ENCODE measurements at regions not wholly inside any gene's neighbourhood (a gene's known extent, or its start where the extent isn't known, plus 50 kb on each side); places are given as distances from the start of the nearest gene placed in this dataset.

DNA sequence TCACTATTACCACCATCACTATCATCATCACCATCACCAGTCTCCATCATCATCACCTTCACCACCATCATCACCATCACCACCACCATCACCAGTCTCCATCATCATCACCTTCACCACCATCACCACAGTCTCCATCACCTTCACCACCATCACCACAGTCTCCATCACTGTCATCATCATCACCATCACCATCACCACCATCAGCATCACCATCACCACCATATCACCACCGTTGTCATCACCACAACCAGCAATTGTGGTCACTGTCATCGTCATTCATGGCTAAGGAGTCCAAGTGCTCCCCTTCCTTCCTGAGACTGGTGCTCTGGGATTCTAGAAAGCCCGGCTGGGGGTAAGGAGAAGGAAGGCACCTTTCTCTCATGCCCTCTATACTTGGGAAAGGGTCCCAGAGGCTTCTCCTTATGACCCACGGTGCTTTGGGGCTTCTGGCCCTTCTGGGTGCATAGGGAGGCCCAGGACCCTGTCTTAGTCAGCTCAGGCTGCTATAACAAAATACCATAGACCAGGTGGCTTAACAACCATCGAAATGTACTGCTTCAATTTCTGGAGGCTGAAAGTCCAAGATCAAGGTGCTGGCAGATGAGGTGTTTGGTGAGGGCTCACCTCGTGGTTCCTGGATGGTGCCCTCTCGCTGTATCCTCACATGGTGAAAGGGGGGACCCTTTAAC is 93.4 kb upstream of the GSE1 start:
- no peak for DNase-seq (ENCODE audit: low read depth in 4 of 6, low spot score in 6 of 6)
- Histone ChIP-seq H3K4me3 (ENCODE audit: low read depth, low read length) (no peak overlapping the region), H3K27ac (ENCODE audit: low read depth, low read length) (no peak overlapping the region), H3K4me1 (ENCODE audit: control insufficient read depth, insufficient read depth, low read length) (peaks cover 60% of the 10 kb centered on the region), H3K9me3 (ENCODE audit: control insufficient read depth, insufficient read depth, low read length) (no peaks in the 10 kb centered on the region), H3K27me3 (ENCODE audit: control insufficient read depth, insufficient read depth, low read length) (no peaks in the 10 kb centered on the region), H3K36me3 (ENCODE audit: control insufficient read depth, insufficient read depth, low read length) (no peaks in the 10 kb centered on the region)
- WGBS (ENCODE audit: insufficient coverage): 97% methylated on average over 5 of the region's 7 CpGs

DNA sequence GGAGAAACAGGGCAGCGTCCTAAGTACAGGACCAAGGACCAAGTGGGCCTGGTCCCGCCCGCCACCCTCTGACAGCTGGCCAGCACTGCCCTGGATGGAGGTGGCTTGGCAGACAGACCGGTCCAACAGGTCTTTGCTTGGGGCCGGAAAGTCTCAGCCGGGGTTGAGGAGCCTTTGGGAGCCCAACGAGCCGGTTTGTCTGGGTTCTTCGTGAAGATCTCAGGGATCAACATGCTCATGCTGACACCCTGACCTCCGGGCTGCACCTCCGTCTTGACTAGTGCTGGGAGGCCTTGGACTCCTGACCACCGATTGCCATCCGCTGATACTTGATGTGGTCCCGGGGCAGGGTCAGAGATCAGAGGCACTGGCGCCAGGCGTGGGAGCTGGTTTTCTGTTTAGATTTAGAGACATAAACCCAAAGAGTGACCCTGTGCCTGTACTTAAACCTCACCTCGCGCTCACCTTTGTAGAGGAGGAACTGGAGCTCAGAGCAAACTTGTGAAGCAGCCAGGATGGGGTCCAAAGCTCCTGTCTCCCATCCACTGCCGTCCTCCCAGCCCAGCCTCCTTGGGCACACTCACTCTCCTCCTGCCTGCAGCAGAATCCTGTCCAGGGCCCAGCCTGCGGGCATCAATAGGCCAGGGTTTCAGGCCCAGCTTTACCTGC is 92.1 kb upstream of the GSE1 start:
- no peak overlapping the region for H3K4me3 ChIP-seq (ENCODE audit: low read depth, low read length)
- no peak overlapping the region for H3K27ac ChIP-seq (ENCODE audit: low read depth, low read length)
- WGBS (ENCODE audit: insufficient coverage): 87% methylated on average over 20 of the region's 20 CpGs
- DNase-seq (ENCODE audit: low read depth in 4 of 6, low spot score in 6 of 6): no peak
- peaks cover 59% of the 10 kb centered on the region for H3K4me1 ChIP-seq (ENCODE audit: control insufficient read depth, insufficient read depth, low read length)
- H3K27me3 ChIP-seq (ENCODE audit: control insufficient read depth, insufficient read depth, low read length): no peaks in the 10 kb centered on the region
- H3K36me3 ChIP-seq (ENCODE audit: control insufficient read depth, insufficient read depth, low read length): no peaks in the 10 kb centered on the region
- H3K9me3 ChIP-seq (ENCODE audit: control insufficient read depth, insufficient read depth, low read length): no peaks in the 10 kb centered on the region

DNA sequence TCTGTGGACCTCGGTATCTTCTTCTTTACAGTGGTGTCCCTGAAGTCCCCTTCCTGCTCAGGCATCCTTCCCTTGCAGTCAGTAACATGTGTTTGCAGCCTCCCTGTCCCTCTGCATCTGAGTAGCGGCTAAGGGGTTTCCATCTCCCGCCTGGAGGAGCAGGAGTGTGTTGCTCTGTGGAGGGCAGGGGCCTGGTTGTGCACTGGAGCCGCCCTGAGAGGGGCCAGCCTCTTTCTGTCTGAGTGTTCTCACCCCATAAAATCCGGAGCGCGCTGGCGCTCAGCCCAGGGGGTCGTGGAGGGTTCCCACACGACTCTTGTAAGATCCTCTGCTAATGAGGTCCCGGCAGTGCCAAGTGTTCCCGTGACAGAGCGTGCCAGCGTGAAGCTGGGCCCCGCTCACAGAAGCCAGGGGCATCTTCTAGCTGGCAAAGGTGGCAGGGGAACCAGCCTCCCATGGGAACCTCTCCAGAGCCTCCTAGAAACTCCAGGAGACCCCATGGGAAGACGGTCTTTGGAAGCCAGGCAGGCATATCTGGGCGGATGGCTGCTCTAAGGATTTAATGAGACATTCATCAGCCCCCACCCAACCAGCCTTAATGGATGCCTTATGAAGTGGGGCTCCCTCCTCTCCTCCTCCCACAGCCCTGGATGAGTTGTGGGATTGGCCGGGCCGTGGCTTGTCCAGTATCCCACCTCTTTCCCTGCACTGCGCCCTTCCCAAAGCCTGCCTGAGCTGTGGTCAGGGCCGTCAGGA is 91.4 kb upstream of the GSE1 start:
- H3K36me3 ChIP-seq (ENCODE audit: control insufficient read depth, insufficient read depth, low read length): peaks cover 4% of the 10 kb centered on the region
- peak overlapping the region; percentile 13 for H3K27ac ChIP-seq (ENCODE audit: low read depth, low read length)
- no peaks in the 10 kb centered on the region for H3K27me3 ChIP-seq (ENCODE audit: control insufficient read depth, insufficient read depth, low read length)
- no peaks in the 10 kb centered on the region for H3K9me3 ChIP-seq (ENCODE audit: control insufficient read depth, insufficient read depth, low read length)
- no peak overlapping the region for H3K4me3 ChIP-seq (ENCODE audit: low read depth, low read length)
- peak in 4 of 6 donors; percentile 47 to 92 (median 69) for DNase-seq (ENCODE audit: low read depth in 4 of 6, low spot score in 6 of 6)
- H3K4me1 ChIP-seq (ENCODE audit: control insufficient read depth, insufficient read depth, low read length): peaks cover 60% of the 10 kb centered on the region
- 26% methylated on average over 15 of the region's 21 CpGs for whole genome bisulfite sequencing (ENCODE audit: insufficient coverage)

DNA sequence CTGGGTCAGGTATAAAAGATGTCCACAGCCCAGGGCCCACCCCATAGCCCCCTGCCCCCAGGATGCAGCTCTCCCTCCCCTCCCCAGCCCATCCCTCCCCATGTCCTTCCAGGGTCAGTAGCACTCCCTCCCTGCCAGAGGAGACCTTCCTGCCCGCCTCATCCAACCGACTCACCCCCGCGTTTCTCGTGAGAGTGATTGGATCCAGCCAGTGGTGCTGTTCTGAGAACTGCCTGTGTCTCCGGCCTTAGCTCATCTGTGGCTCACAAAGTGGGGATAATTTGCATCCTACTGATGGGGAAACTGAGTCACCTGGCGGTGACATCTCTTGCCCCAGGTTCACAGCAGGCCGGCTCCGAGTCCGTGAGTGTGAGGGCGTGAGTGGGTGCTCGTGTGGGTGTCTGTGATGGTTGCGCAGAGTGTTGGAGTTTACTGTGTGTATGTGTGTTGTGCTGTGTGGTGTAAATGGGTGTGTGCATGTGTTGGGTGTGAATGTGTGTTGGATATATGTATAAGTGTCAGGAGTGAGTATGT is 90.7 kb upstream of the GSE1 start:
- Histone ChIP-seq H3K27me3 (ENCODE audit: control insufficient read depth, insufficient read depth, low read length) (no peaks in the 10 kb centered on the region), H3K36me3 (ENCODE audit: control insufficient read depth, insufficient read depth, low read length) (peaks cover 4% of the 10 kb centered on the region), H3K9me3 (ENCODE audit: control insufficient read depth, insufficient read depth, low read length) (no peaks in the 10 kb centered on the region), H3K4me3 (ENCODE audit: low read depth, low read length) (no peak overlapping the region), H3K4me1 (ENCODE audit: control insufficient read depth, insufficient read depth, low read length) (peaks cover 56% of the 10 kb centered on the region), H3K27ac (ENCODE audit: low read depth, low read length) (no peak overlapping the region)
- no peak for DNase-seq (ENCODE audit: low read depth in 4 of 6, low spot score in 6 of 6)
- WGBS (ENCODE audit: insufficient coverage): 80% methylated on average over 10 of the region's 13 CpGs

DNA sequence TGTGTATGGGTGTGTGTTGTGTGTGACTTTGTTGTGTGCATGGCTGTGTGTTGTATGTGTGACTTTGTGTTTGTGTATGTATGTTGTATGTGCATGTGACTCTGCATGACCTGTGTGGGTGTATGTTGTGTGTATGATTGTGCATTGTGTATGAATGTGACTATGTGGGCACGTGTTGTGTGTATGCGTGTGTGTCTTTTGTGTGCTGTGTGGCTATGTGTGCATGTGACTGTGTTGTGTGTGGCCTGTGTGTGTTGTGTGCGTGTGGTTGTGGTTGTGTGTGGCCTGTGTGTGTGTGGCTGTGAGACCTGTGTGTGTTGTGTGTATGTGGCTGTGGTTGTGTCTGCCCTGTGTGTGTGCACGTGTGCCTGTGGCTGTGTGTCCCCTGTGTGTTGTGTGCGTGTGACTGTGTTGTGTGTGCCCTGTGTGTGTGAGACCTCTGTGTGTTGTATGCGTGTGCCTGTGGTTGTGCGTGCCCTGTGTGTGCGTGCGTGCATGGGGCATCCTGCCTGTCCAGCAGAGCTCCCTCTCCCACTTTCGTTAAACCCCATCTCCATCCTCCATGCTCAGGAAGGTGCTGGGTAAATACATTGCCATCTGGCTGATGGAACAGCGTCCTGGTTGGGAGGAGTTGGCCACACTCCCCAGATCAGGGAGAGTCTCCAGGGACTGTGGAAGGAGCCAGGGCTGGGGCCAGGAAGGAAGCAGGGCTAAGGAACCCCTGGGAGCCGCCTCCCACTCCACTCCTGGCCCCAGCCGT is 90.1 kb upstream of the GSE1 start:
- H3K27ac ChIP-seq (ENCODE audit: low read depth, low read length): no peak overlapping the region
- no peaks in the 10 kb centered on the region for H3K9me3 ChIP-seq (ENCODE audit: control insufficient read depth, insufficient read depth, low read length)
- no peaks in the 10 kb centered on the region for H3K27me3 ChIP-seq (ENCODE audit: control insufficient read depth, insufficient read depth, low read length)
- 88% methylated on average over 6 of the region's 13 CpGs for WGBS (ENCODE audit: insufficient coverage)
- peaks cover 55% of the 10 kb centered on the region for H3K4me1 ChIP-seq (ENCODE audit: control insufficient read depth, insufficient read depth, low read length)
- peaks cover 4% of the 10 kb centered on the region for H3K36me3 ChIP-seq (ENCODE audit: control insufficient read depth, insufficient read depth, low read length)
- H3K4me3 ChIP-seq (ENCODE audit: low read depth, low read length): no peak overlapping the region
- DNase-seq (ENCODE audit: low read depth in 4 of 6, low spot score in 6 of 6): peak in 1 of 6 donors; percentile 73

DNA sequence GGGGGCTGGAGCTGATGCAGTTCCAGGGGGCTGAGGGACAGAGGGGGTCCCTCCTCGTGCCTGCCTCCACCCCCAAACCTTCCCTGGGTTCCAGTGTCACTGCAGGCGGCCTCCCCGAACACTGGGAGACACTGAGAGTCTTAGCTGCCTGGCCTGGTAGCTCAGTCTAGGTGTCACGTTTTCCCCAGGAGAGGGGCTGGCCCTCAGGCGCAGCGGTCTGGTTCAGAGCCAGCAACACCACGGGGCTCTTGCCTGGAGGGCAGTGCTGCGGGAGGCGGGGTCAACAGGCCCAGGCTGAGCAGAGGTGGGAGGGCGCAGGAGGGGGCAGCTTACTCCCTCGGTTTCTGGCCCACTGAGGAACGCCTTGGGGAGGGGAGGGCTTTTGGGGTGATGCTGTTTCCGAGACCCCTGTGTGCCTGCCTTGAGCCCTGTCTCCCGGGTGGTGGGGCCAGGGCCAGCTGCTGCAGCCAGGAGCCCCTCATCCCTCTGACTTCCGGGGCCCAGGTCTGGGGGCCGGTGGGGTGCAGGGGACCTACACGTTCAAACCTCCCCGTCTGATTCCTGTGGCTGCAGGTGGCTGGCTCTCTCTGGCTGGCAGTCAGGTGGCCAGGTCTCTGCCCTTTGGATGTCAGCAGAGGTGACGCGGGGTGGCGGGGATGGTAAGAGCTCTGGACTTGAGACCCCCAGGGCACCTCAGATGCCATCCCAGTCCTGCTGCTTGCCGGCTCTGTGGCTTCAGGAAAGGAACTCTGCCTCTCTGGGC is 89.3 kb upstream of the GSE1 start:
- no peak overlapping the region for H3K27ac ChIP-seq (ENCODE audit: low read depth, low read length)
- no peaks in the 10 kb centered on the region for H3K9me3 ChIP-seq (ENCODE audit: control insufficient read depth, insufficient read depth, low read length)
- DNase-seq (ENCODE audit: low read depth in 4 of 6, low spot score in 6 of 6): no peak
- 61% methylated on average over 21 of the region's 22 CpGs for WGBS (ENCODE audit: insufficient coverage)
- H3K4me1 ChIP-seq (ENCODE audit: control insufficient read depth, insufficient read depth, low read length): peaks cover 55% of the 10 kb centered on the region
- peaks cover 4% of the 10 kb centered on the region for H3K36me3 ChIP-seq (ENCODE audit: control insufficient read depth, insufficient read depth, low read length)
- no peaks in the 10 kb centered on the region for H3K27me3 ChIP-seq (ENCODE audit: control insufficient read depth, insufficient read depth, low read length)
- H3K4me3 ChIP-seq (ENCODE audit: low read depth, low read length): no peak overlapping the region

DNA sequence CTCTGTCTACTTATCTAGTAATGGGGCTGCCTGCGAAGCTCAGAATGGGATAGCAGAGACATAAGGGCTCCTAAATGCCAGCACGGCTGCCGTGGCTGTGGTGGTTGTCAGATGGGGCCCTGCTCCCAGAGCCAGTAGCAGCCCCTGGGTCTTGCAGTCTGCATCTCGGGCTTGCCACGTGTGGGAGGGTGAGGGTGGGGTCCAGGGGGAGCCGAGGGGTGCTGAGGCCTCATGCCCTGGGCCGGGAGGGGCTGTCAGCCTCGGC is 88.8 kb upstream of the GSE1 start:
- Histone ChIP-seq H3K27ac (ENCODE audit: low read depth, low read length) (no peak overlapping the region), H3K4me3 (ENCODE audit: low read depth, low read length) (no peak overlapping the region), H3K9me3 (ENCODE audit: control insufficient read depth, insufficient read depth, low read length) (no peaks in the 10 kb centered on the region), H3K36me3 (ENCODE audit: control insufficient read depth, insufficient read depth, low read length) (peaks cover 4% of the 10 kb centered on the region), H3K27me3 (ENCODE audit: control insufficient read depth, insufficient read depth, low read length) (no peaks in the 10 kb centered on the region), H3K4me1 (ENCODE audit: control insufficient read depth, insufficient read depth, low read length) (peaks cover 60% of the 10 kb centered on the region)
- WGBS (ENCODE audit: insufficient coverage): 68% methylated on average over 8 of the region's 8 CpGs
- no peak for DNase-seq (ENCODE audit: low read depth in 4 of 6, low spot score in 6 of 6)

DNA sequence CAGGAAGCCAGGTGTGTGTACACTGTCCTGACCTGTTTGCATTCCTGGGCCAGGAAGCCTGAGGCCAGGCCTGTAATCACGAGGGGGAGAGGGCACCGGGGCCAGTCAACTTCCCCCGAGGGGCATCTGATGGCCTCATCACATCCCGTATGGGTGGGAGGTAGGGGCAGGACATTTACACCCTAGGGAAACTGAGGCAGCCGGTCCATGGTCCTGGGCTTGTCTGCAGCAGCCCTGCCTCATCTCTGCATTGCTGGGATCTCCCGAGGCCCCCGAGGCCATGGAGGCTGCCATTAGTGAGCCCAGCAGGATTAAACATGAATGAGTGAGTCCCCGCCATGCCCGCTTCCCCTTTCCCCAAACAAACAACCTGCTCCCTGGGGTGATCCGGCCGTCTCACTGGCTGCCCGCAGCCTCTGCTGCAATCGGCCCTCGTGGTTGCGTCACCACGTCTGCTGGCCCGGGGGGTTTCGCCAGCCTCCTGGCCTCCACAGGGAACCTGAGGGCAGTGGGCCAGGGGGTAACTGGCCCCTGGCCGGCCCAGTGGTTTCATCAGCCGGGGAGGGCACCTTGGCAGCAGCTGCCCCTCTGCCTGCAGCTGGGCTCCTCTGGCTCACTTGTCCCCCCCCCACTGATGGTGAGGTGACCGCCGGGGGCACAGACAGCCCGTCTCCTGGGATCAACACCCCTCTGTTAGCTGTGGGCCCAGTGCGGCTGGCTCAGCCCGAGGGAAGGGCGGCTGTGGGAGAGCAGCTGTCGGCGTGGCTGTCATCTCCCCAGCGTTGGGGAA is 88.3 kb upstream of the GSE1 start:
- H3K4me1 ChIP-seq (ENCODE audit: control insufficient read depth, insufficient read depth, low read length): peaks cover 64% of the 10 kb centered on the region
- no peak overlapping the region for H3K4me3 ChIP-seq (ENCODE audit: low read depth, low read length)
- H3K9me3 ChIP-seq (ENCODE audit: control insufficient read depth, insufficient read depth, low read length): no peaks in the 10 kb centered on the region
- WGBS (ENCODE audit: insufficient coverage): 49% methylated on average over 28 of the region's 29 CpGs
- peaks cover 4% of the 10 kb centered on the region for H3K36me3 ChIP-seq (ENCODE audit: control insufficient read depth, insufficient read depth, low read length)
- H3K27me3 ChIP-seq (ENCODE audit: control insufficient read depth, insufficient read depth, low read length): no peaks in the 10 kb centered on the region
- no peak for DNase-seq (ENCODE audit: low read depth in 4 of 6, low spot score in 6 of 6)
- no peak overlapping the region for H3K27ac ChIP-seq (ENCODE audit: low read depth, low read length)

Data from spinal cord (tissue), 9 donors.